ENCODE measurements at regions not wholly inside any gene's neighbourhood (a gene's known extent, or its start where the extent isn't known, plus 50 kb on each side); places are given as distances from the start of the nearest gene placed in this dataset.
"Not testable (repeated sequence)": the region's sequence is repeated elsewhere in the genome, so short reads cannot be mapped to it uniquely, and the experiment has no call there.

DNA sequence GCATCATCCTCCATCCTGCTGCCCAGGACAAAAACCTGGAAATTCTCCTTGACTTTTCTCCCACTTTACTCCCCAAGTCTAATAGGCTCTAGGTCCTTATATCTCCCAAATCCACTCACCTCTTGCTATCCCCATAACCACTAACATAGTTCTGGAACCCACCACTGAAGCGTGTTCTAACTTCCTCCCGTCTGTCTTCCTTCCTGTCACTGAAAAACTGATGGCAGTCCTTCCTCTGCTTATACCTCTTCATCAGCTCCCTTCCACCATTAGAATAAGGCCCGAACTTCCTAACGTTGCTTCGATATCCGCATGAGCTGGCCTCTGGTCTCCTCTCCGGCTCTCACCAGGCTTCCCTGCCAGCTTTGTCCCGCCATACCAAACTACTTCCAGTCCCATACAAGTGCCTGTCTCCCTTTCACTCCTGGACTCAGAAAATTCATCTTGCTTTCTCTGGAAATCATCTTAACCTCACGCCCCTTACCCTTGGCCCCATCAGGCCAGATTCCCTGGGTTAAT, 63.0 kb upstream of the BCL2L14 start:
- no peaks in the 10 kb centered on the region for H3K9me3 ChIP-seq
- no peak for DNase-seq (ENCODE audit: low spot score in 2 of 2)
- no peaks in the 10 kb centered on the region for H3K27me3 ChIP-seq
- H3K27ac ChIP-seq = no peak overlapping the region
- no peaks in the 10 kb centered on the region for H3K4me1 ChIP-seq
- H3K36me3 ChIP-seq = no peaks in the 10 kb centered on the region
- TF ChIP-seq, protein P1, sequence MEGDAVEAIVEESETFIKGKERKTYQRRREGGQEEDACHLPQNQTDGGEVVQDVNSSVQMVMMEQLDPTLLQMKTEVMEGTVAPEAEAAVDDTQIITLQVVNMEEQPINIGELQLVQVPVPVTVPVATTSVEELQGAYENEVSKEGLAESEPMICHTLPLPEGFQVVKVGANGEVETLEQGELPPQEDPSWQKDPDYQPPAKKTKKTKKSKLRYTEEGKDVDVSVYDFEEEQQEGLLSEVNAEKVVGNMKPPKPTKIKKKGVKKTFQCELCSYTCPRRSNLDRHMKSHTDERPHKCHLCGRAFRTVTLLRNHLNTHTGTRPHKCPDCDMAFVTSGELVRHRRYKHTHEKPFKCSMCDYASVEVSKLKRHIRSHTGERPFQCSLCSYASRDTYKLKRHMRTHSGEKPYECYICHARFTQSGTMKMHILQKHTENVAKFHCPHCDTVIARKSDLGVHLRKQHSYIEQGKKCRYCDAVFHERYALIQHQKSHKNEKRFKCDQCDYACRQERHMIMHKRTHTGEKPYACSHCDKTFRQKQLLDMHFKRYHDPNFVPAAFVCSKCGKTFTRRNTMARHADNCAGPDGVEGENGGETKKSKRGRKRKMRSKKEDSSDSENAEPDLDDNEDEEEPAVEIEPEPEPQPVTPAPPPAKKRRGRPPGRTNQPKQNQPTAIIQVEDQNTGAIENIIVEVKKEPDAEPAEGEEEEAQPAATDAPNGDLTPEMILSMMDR (IDR thresholded peaks at IDR 0.05) = no peak
- H3K4me3 ChIP-seq = no peak overlapping the region
- intact Hi-C loops (cut with DNase I) = no loop called here

DNA sequence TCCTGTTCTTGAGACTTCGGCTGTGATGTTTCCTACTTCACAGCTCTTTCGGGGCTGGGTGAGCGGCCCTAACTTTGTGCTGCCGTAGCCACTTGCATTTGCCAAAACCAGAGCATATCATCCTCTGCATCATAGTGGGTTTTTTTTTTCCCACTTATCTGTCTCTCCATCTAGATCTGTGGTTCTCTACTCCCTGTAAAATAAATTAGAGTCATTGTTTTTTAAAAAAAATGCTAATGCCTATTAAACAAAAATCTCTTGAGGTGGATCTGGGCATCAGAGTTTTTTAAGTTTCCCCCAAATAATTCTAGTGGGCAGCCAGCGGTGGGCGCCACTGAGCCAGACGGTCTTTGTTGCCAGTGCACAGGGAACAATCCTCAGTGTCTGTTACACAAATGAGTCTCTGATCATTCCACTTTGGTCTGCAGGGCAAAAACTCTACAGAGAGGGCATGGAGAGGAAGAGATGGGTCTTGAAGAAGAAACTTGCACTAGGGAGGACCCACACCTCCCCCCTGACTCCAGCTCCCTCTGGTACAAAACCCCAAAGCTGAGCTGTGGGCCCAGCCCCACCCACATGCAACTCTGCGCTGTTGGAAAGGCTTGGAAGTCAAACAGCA, 62.4 kb upstream of the BCL2L14 start:
- Histone ChIP-seq H3K27ac (no peak overlapping the region), H3K36me3 (no peaks in the 10 kb centered on the region), H3K4me3 (no peak overlapping the region), H3K9me3 (no peaks in the 10 kb centered on the region), H3K4me1 (no peaks in the 10 kb centered on the region), H3K27me3 (no peaks in the 10 kb centered on the region)
- TF ChIP-seq, protein P1 (IDR thresholded peaks at IDR 0.05) = no peak
- intact Hi-C loops (cut with DNase I) = no loop called here
- no peak for DNase-seq (ENCODE audit: low spot score in 2 of 2)

DNA sequence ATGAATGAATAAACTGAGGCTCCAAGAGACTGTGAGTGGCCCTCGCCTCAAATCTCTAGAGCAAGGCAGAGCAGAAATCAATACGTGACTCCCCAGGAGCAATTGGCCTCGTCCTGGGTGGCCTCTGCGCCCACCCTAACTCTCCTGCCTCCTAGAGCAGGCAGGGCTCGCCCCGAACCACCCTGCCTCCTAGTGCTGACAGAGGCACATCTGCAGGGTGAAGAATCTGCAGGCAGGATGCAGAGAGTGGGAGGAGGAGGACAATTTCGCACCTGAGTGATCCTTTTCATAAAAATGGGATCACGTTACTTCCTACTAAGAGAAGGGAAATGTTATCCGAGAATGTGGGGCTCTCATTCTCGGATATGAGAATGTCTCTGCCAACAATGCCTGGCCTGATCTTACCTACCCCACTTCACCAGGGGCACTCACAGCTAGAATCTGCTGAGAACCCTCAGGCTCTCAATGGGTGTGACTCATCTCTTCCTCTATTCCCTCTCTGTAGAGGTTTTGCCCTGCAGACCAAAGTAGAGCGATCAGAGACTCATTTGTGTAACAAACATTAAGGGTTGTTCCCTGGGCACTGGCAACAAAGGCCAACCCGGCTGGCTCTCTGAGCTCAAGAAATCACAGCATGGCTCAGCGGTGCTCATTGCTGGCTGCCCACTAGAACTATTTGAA, 61.7 kb upstream of the BCL2L14 start:
- Histone ChIP-seq H3K27me3 (no peaks in the 10 kb centered on the region), H3K9me3 (no peaks in the 10 kb centered on the region), H3K4me3 (no peak overlapping the region), H3K27ac (no peak overlapping the region), H3K4me1 (no peaks in the 10 kb centered on the region), H3K36me3 (no peaks in the 10 kb centered on the region)
- intact Hi-C loops (cut with DNase I) = no loop called here
- DNase-seq (ENCODE audit: low spot score in 2 of 2) = no peak
- TF ChIP-seq, protein P1 (IDR thresholded peaks at IDR 0.05) = no peak

DNA sequence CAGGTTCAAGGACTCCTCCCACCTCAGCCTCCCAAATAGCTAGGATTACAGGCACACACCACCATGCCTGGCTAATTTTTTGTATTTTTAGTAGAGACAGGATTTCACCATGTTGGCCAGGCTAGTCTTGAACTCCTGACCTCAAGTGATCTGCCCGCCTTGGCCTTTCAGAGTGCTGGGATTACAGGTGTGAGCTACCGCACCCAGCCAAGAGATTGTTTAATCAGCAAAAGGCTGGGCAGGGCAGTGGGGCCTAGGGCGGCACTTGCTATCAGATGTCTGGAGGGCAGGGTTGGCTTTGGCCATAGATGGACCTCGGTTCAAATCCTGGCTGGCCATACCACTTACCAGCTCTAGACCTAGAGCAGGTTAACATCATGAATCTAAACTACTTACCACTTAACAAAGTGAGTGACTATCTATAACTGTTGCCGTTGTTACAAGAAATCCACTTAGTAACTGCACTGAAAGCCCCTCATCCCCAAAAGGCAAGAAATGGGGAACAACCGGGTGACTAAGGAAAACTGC, 60.9 kb upstream of the BCL2L14 start:
- H3K36me3 ChIP-seq; DNase-seq (ENCODE audit: low spot score in 2 of 2); H3K9me3 ChIP-seq; H3K4me3 ChIP-seq; H3K27me3 ChIP-seq; intact Hi-C loops (cut with DNase I); H3K4me1 ChIP-seq: not testable (repeated sequence)
- peak overlapping the region in 1 of 2 donors; percentile 37 for H3K27ac ChIP-seq

DNA sequence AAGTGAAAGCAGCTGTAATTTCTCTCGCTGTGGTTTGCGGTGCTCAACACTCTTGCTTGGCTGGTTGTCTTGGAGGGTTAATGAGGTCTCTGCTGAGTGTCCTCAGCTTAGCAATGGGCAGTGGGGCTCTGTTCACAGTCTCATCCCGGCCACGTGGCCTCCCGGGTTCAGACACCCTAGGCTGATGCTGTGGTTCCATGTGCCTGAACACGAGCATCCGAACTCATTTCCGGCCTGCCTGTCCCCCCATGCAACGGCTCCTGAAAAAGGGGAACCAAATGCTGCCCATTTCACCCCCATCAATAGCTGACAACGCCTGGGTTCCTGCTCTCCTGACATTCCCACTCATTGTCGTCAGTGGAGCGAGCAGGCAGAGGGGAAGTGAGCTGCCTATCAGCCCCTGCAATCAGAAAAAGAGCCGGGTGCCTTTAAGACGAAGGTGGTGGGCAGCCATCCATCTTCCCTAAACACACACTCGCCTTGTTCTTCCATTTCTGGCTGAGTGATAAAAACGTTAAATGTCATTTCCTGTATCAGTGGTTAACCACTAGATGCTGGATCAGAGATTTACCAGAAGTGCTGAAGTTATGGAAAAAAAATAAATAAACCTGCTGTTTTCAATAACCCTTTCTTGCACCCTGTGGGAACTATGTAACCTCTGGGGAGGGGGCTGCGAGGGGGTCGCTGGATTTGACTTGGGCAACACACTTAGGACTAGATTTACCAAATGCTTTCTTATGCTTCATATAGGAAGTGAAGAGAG, 60.3 kb upstream of the BCL2L14 start:
- no peaks in the 10 kb centered on the region for H3K9me3 ChIP-seq
- TF ChIP-seq, protein P1 (IDR thresholded peaks at IDR 0.05) = no peak
- no peak overlapping the region for H3K4me3 ChIP-seq
- H3K36me3 ChIP-seq = no peaks in the 10 kb centered on the region
- intact Hi-C loops (cut with DNase I) = no loop called here
- H3K27me3 ChIP-seq = no peaks in the 10 kb centered on the region
- H3K27ac ChIP-seq = no peak overlapping the region
- no peaks in the 10 kb centered on the region for H3K4me1 ChIP-seq
- peak; percentile 55 to 81 for DNase-seq (ENCODE audit: low spot score in 2 of 2)

DNA sequence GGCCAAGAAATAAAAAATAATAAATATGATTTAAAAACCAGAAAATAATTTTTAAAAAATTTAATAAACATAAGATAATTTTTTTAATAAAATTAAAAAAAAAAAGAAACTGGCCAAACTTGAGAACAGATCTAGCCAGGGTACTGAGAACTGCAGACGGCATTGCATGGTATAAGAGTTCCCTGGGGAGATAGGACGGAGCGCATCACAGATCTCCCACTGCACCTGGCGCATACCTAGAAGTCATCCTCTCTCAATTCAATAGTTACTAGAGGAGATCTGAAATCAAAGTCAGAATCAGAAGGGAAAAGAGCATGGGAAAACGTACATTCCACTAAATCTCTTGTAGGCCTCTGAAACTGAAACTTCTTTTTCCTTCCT, 58.9 kb upstream of the BCL2L14 start:
- H3K9me3 ChIP-seq = no peaks in the 10 kb centered on the region
- H3K27me3 ChIP-seq = no peaks in the 10 kb centered on the region
- no peaks in the 10 kb centered on the region for H3K36me3 ChIP-seq
- DNase-seq (ENCODE audit: low spot score in 2 of 2) = no peak
- H3K4me3 ChIP-seq = no peak overlapping the region
- intact Hi-C loops (cut with DNase I) = no loop called here
- TF ChIP-seq, protein P1 (IDR thresholded peaks at IDR 0.05) = no peak
- H3K27ac ChIP-seq = no peak overlapping the region
- H3K4me1 ChIP-seq = no peaks in the 10 kb centered on the region
